ENCODE measurements at regions not wholly inside any gene's neighbourhood (a gene's known extent, or its start where the extent isn't known, plus 50 kb on each side); places are given as distances from the start of the nearest gene placed in this dataset.
"Not testable (repeated sequence)": the region's sequence is repeated elsewhere in the genome, so short reads cannot be mapped to it uniquely, and the experiment has no call there.

DNA sequence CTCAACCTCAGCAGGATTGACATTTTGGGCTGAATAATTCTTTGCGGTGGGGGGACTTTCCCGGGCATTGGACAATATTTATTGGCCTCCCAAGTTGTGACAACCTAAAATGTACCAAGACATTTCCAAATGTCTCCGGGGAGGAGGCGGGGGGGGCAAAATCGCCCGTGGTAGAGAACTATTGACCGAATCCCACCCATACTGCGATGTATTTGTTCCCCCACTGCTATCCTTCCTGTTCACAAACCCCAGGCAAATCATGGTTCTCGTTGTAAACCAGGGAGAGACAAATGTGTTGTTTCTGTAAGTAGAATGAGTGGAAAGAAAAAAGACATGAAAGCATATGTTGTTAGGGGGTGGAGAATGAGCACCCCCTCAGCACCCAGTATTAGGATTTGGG lies 141.9 kb downstream of the PSAT1 start:
- no peak for DNase-seq

- peak; percentile 84 for DNase-seq
Observed at GRCh38 chr9:78439190-78439865, 142.4 kb downstream of the PSAT1 start.

GRCh38 chr9:78439866-78440830 lies 143.2 kb downstream of the PSAT1 start:
- DNase-seq: no peak

DNA sequence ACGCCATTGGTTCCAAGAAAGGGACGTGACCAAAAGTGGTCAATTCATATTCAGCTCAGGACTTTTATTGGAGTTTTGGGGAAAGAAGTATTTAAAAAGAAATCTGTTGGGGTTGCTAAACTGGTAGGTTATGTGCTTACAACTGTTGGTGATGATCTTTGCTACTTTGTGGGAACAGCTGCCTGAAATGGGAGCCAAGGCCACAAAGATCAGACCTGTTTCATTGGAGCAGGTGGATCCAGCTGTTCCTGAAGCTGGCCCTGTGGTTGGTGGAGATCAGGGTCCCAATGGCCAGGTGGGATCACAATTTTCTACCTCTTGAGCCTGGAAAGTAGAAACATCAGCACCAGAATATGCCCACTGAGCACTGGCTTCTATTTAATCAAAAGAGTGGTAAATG lies 144.5 kb downstream of the PSAT1 start:
- no peak for DNase-seq

GRCh38 chr9:78441822-78442431 lies 145.0 kb downstream of the PSAT1 start:
- no peak for DNase-seq

GRCh38 chr9:78442577-78442976 lies 145.7 kb downstream of the PSAT1 start:
- DNase-seq: not testable (repeated sequence)

GRCh38 chr9:78443946-78444345 lies 147.0 kb downstream of the PSAT1 start:
- DNase-seq: no peak

DNA sequence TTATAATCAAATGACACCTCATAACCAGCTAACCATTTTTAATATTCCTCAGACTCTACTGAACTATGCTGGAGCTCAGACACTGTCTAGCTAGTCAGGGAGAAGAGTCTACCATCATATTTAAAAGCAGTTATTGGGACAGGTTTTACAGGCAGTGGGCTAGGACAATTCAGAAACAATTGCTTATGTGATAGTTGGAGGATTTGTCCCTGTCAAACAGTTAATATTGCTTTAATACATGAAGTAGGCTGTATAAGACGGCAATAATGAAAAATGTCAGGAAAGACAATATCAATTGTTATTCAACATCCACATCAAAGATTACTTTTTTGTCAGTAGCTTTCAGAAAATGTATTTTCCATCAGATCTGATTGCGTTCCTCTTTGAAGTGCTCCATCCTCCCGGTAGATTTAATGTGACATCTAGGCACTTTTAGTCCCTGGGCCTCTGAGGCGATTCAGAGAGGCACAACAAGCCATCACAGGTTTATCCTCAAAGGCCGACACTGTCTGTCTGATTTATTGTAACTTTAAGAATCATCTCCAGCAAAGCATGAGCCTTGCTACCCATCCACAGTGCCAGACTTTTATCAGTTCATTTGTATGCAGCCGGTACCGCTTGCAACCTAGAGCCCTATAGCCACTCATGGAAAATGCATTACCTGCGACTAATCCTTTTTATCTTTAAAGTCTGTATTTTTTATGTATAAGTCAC lies 152.2 kb downstream of the PSAT1 start:
- no peak for DNase-seq

DNA sequence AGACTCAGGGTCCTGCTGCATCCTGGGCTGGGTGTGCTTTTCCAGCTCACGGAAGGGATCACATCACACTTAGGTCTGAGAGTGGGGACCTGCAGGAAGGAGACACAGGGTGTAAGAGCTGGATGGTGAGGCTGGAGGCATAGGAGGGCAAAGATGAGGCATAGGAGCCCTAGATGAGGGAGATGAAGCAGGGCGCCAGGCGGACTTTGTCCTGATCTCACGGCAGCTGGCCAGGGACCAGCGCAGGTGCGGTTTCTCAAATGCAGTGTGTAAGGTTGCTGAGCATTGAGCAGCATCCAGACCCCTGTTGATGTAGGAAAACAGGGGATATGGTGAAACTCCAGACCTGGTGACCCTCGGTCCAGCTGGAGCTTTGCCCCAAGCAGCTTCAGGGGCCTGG lies 156.5 kb downstream of the PSAT1 start:
- no peak for DNase-seq

- DNase-seq: no peak
Observed at GRCh38 chr9:78462611-78463010, 165.7 kb downstream of the PSAT1 start.

DNA sequence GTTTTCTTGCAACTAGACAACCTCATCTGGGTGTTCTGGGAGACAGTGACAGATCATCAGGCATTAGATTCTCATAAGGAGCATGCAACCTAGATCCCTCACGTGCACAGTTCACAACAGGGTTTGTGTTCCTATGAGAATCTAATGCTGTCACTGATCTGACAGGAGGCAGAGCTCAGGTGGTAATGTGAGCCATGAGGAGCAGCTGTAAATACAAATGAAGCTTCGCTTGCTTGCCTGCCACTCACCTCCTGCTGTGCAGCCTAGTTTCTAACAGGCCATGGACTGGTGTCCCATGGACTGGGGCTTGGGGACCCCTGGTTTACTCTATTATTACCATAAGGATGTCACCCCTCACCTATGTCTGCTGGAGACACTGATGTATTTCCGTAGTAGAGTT lies 166.8 kb downstream of the PSAT1 start:
- DNase-seq: no peak

GRCh38 chr9:78468231-78468630 lies 171.3 kb downstream of the PSAT1 start:
- no peak for DNase-seq

DNA sequence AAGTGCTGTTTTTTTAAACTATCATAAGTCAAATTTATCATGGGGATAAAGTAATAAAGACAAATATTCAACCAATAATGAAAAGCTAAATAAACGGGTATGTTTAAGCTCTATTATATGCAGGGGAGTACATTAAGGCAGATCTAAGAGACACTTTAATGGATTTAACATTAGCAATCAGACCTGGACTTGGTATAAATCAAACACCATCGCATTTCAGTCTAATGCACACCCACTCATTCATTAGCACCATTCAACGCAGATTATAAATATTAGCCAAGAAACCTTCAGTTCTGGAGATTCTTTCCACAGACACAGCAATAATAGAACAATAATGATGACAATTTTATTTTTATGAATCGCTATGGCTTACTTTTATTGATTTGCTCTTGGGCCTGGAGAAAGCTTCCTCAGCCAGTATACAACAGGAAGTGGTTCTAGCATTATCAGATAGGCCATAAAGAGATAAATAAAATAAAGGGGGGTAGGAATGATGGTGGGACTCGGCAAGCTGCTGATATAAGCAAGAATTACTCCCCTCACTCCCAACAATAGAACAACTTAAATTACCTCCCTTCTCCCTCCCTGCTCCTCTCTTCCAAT lies 172.2 kb downstream of the PSAT1 start:
- no peak for DNase-seq

DNA sequence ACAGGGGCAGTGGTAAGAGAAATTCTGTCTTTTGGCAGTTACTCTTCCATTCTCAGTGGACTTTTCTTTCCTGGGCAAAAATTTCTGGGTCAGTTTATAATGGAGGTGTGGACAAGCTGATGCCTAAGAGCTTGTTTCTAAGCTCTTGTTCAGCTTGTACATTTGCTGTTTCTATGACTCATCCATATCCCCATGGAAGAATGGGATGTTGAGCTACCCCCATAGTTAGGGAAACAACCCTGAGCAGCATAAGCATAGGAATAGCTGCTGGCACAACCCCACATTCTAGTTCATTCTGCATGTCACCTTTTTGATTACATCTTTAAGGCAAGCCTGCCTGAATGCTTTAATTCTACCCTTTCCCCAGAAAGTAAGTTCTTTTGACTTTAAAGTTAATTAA lies 173.3 kb downstream of the PSAT1 start:
- no peak for DNase-seq

DNA sequence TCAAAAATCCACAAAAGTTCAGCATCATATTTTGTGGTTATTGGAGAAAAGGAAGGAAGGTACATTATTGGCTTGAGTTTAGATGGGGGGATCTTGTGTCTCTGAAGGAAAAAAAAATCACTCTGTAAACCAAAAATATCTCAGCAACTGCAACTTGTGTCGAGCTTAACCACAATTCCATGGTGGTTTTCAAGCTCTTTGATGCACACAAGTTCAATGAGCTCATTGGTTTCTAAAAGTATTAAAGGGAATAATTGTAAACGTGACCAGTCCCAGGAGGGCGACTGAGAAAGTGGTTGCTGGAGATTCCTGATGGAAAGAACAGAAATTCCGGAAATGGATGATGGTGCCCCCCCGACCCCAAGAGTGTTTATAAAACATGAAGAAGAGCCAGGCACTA lies 173.8 kb downstream of the PSAT1 start:
- DNase-seq: no peak

DNA sequence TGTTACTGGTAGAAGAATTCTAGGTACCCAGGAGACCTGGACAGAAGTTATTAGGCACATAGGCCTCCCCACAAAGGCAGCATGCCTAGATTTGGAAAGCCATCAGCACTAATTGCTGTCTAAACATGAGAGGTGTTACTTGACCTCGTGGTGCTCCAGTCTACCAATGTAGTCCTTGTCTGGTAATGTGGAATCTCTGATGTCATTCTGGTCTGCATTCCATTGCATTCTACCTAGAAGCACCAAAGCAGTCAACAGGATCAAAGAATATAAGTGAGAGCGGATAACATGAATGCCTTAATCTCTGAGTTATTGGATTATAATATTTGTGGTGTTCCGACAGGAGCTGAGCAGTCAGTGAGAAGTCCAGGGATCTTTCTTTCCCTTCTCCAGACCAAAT lies 175.2 kb downstream of the PSAT1 start:
- DNase-seq: no peak

GRCh38 chr9:78479441-78479840 lies 182.5 kb downstream of the PSAT1 start:
- no peak for DNase-seq

GRCh38 chr9:78486661-78487060 lies 189.7 kb downstream of the PSAT1 start:
- DNase-seq: no peak

DNA sequence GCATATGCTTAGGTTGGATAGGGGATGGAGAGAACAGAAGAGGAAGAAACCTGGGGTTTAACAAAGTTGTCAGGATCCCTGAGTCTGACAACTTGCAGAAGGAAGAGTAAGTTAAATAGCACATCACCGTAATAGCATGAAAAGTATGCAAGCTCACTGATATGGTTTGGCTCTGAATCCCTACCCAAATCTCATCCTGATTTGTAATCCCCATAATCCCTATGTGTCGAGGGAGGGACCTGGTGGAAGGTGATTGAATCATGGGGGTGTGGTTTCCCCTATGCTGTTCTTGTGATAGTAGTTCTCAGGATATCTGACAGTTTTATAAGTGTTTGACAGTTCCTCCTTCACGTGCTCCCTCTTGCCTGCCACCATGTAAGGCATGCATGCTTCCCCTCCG lies 193.3 kb downstream of the PSAT1 start:
- DNase-seq: no peak

DNA sequence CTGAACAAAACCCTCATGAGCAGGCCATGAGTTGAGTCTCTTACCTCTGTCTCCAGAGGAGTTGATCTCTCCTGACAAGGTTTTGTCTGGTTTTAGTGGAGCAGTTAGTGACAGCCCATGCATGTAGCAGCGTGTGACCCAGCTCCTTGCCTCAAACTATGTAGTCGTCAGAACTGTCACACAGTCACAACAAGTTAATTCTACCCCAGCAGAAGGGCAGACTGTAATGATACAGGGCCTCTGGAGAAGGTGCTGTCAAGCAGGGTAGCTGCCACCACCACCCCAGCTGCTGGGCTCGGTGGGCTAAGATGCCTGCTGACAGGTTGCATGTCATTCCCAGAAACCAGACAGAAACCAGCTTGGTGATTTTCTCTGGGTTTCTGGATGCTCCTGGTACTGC lies 194.5 kb downstream of the PSAT1 start:
- no peak for DNase-seq

GRCh38 chr9:78493166-78493742 lies 196.3 kb downstream of the PSAT1 start:
- DNase-seq: no peak

- no peak for DNase-seq
Observed at GRCh38 chr9:78502566-78502965, 205.6 kb downstream of the PSAT1 start.

Measured in activated effector memory CD4-positive, alpha-beta T cell treated with anti-CD3 and anti-CD28 coated beads, Interleukin-2, amount 50 U/mL, for 16 hours (primary cell).